ENCODE measurements at regions not wholly inside any gene's neighbourhood (a gene's known extent, or its start where the extent isn't known, plus 50 kb on each side); places are given as distances from the start of the nearest gene placed in this dataset.

GRCh38 chr11:79956061-79956460 lies 515.2 kb upstream of the TENM4 start:
- DNase-seq (ENCODE audit: low spot score, unreplicated experiment), result no peak
- no peak overlapping the region for H3K27ac Mint-ChIP-seq
- H3K36me3 Mint-ChIP-seq (ENCODE audit: insufficient read depth), result peaks cover 4% of the 10 kb centered on the region
- H3K4me1 Mint-ChIP-seq (ENCODE audit: low read depth), result peaks cover 3% of the 10 kb centered on the region
- TF ChIP-seq CTCF (IDR thresholded peaks at IDR 0.05; ENCODE audit: unreplicated experiment), result no peak
- H3K4me3 Mint-ChIP-seq (ENCODE audit: low read depth), result no peak overlapping the region
- H3K27me3 Mint-ChIP-seq, result no peaks in the 10 kb centered on the region
- peaks cover 24% of the 10 kb centered on the region for H3K9me3 Mint-ChIP-seq (ENCODE audit: low read depth)

- TF ChIP-seq CTCF (IDR thresholded peaks at IDR 0.05; ENCODE audit: unreplicated experiment), result no peak
- H3K4me1 Mint-ChIP-seq (ENCODE audit: low read depth), result peaks cover 13% of the 10 kb centered on the region
- no peak overlapping the region for H3K27ac Mint-ChIP-seq
- H3K4me3 Mint-ChIP-seq (ENCODE audit: low read depth), result no peak overlapping the region
- no peaks in the 10 kb centered on the region for H3K36me3 Mint-ChIP-seq (ENCODE audit: insufficient read depth)
- no peaks in the 10 kb centered on the region for H3K27me3 Mint-ChIP-seq
- DNase-seq (ENCODE audit: low spot score, unreplicated experiment), result no peak
- H3K9me3 Mint-ChIP-seq (ENCODE audit: low read depth), result peaks cover 9% of the 10 kb centered on the region
These were observed 512.8 kb upstream of the TENM4 start for GRCh38 chr11:79953629-79954028.

GRCh38 chr11:79950741-79951140 lies 509.9 kb upstream of the TENM4 start:
- H3K27ac Mint-ChIP-seq, result no peak overlapping the region
- TF ChIP-seq CTCF (IDR thresholded peaks at IDR 0.05; ENCODE audit: unreplicated experiment), result no peak
- H3K9me3 Mint-ChIP-seq (ENCODE audit: low read depth), result no peaks in the 10 kb centered on the region
- no peak overlapping the region for H3K4me3 Mint-ChIP-seq (ENCODE audit: low read depth)
- DNase-seq (ENCODE audit: low spot score, unreplicated experiment), result no peak
- H3K4me1 Mint-ChIP-seq (ENCODE audit: low read depth), result peaks cover 13% of the 10 kb centered on the region
- no peaks in the 10 kb centered on the region for H3K27me3 Mint-ChIP-seq
- H3K36me3 Mint-ChIP-seq (ENCODE audit: insufficient read depth), result no peaks in the 10 kb centered on the region

- peaks cover 12% of the 10 kb centered on the region for H3K4me1 Mint-ChIP-seq (ENCODE audit: low read depth)
- no peak for DNase-seq (ENCODE audit: low spot score, unreplicated experiment)
- no peaks in the 10 kb centered on the region for H3K27me3 Mint-ChIP-seq
- no peak overlapping the region for H3K27ac Mint-ChIP-seq
- no peaks in the 10 kb centered on the region for H3K36me3 Mint-ChIP-seq (ENCODE audit: insufficient read depth)
- no peaks in the 10 kb centered on the region for H3K9me3 Mint-ChIP-seq (ENCODE audit: low read depth)
- TF ChIP-seq CTCF (IDR thresholded peaks at IDR 0.05; ENCODE audit: unreplicated experiment), result no peak
- no peak overlapping the region for H3K4me3 Mint-ChIP-seq (ENCODE audit: low read depth)
These were observed 509.3 kb upstream of the TENM4 start for GRCh38 chr11:79950172-79950571.

GRCh38 chr11:79949574-79949973 lies 508.7 kb upstream of the TENM4 start:
- Mint-ChIP-seq H3K9me3 (ENCODE audit: low read depth) (no peaks in the 10 kb centered on the region), H3K27me3 (no peaks in the 10 kb centered on the region)
- no peak for TF ChIP-seq CTCF (IDR thresholded peaks at IDR 0.05; ENCODE audit: unreplicated experiment)

More at GRCh38 chr11:79949574-79949973, 508.7 kb upstream of the TENM4 start:
- H3K27ac Mint-ChIP-seq, result no peak overlapping the region
- no peak for DNase-seq (ENCODE audit: low spot score, unreplicated experiment)
- H3K36me3 Mint-ChIP-seq (ENCODE audit: insufficient read depth), result no peaks in the 10 kb centered on the region
- no peak overlapping the region for H3K4me3 Mint-ChIP-seq (ENCODE audit: low read depth)
- peaks cover 10% of the 10 kb centered on the region for H3K4me1 Mint-ChIP-seq (ENCODE audit: low read depth)

Measured in progenitor cell of endocrine pancreas (in vitro differentiated cells).